ENCODE measurements at regions not wholly inside any gene's neighbourhood (a gene's known extent, or its start where the extent isn't known, plus 50 kb on each side); places are given as distances from the start of the nearest gene placed in this dataset.

GRCh38 chr2:167900435-167901114 lies 346.8 kb downstream of the STK39 start:
- CTCF ChIA-PET, result no interaction called here
- DNase-seq (ENCODE audit: extremely low spot score), result no peak
- POLR2A ChIA-PET, result no interaction called here
- TF ChIP-seq NFRKB (IDR thresholded peaks at IDR 0.05), result no peak
- TF ChIP-seq LEF1 (IDR thresholded peaks at IDR 0.05; ENCODE audit: borderline replicate concordance), result no peak
- no peak for TF ChIP-seq ELF4 (IDR thresholded peaks at IDR 0.05)
- TF ChIP-seq CTBP1 (IDR thresholded peaks at IDR 0.05; ENCODE audit: borderline replicate concordance), result no peak
- no peak for TF ChIP-seq BHLHE40 (IDR thresholded peaks at IDR 0.05; ENCODE audit: borderline replicate concordance)
- TF ChIP-seq SUZ12 (IDR thresholded peaks at IDR 0.05), result no peak
- TF ChIP-seq L3MBTL2 (conservative IDR thresholded peaks at IDR 0.05), result no peak
- no peak for TF ChIP-seq FOXK2 (IDR thresholded peaks at IDR 0.05)
- no peak for TF ChIP-seq TARDBP (IDR thresholded peaks at IDR 0.05)
- no peak for TF ChIP-seq FOXA1 (IDR thresholded peaks at IDR 0.05)
- no peak for TF ChIP-seq ZNF384 (IDR thresholded peaks at IDR 0.05)
- no peak for TF ChIP-seq PKNOX1 (IDR thresholded peaks at IDR 0.05)
- no peak for TF ChIP-seq FOXM1 (IDR thresholded peaks at IDR 0.05; ENCODE audit: borderline replicate concordance)
- TF ChIP-seq SP1 (IDR thresholded peaks at IDR 0.05), result no peak
- TF ChIP-seq HDGF (IDR thresholded peaks at IDR 0.05; ENCODE audit: borderline replicate concordance), result no peak
- no peak for TF ChIP-seq ARNT (IDR thresholded peaks at IDR 0.05)

- CTCF ChIA-PET, result no interaction called here
- no peak for DNase-seq (ENCODE audit: extremely low spot score)
- POLR2A ChIA-PET, result no interaction called here
- TF ChIP-seq FOXA1 (IDR thresholded peaks at IDR 0.05), result no peak
- TF ChIP-seq FOXM1 (IDR thresholded peaks at IDR 0.05; ENCODE audit: borderline replicate concordance), result no peak
- TF ChIP-seq BHLHE40 (IDR thresholded peaks at IDR 0.05; ENCODE audit: borderline replicate concordance), result no peak
- no peak for TF ChIP-seq LEF1 (IDR thresholded peaks at IDR 0.05; ENCODE audit: borderline replicate concordance)
- TF ChIP-seq L3MBTL2 (conservative IDR thresholded peaks at IDR 0.05), result no peak
- TF ChIP-seq FOXK2 (IDR thresholded peaks at IDR 0.05), result no peak
- no peak for TF ChIP-seq NFRKB (IDR thresholded peaks at IDR 0.05)
- no peak for TF ChIP-seq CTBP1 (IDR thresholded peaks at IDR 0.05; ENCODE audit: borderline replicate concordance)
- no peak for TF ChIP-seq ARNT (IDR thresholded peaks at IDR 0.05)
- TF ChIP-seq ZNF384 (IDR thresholded peaks at IDR 0.05), result no peak
- TF ChIP-seq ELF4 (IDR thresholded peaks at IDR 0.05), result no peak
- TF ChIP-seq TARDBP (IDR thresholded peaks at IDR 0.05), result no peak
- no peak for TF ChIP-seq HDGF (IDR thresholded peaks at IDR 0.05; ENCODE audit: borderline replicate concordance)
- TF ChIP-seq SUZ12 (IDR thresholded peaks at IDR 0.05), result no peak
- no peak for TF ChIP-seq PKNOX1 (IDR thresholded peaks at IDR 0.05)
- TF ChIP-seq SP1 (IDR thresholded peaks at IDR 0.05), result no peak
Observed at GRCh38 chr2:167898340-167898739, 349.1 kb downstream of the STK39 start.

- ChIA-PET CTCF (no interaction called here), POLR2A (no interaction called here)
- TF ChIP-seq ARNT (IDR thresholded peaks at IDR 0.05) (no peak), L3MBTL2 (conservative IDR thresholded peaks at IDR 0.05) (no peak), HDGF (IDR thresholded peaks at IDR 0.05; ENCODE audit: borderline replicate concordance) (no peak), CTBP1 (IDR thresholded peaks at IDR 0.05; ENCODE audit: borderline replicate concordance) (no peak), SP1 (IDR thresholded peaks at IDR 0.05) (no peak), TARDBP (IDR thresholded peaks at IDR 0.05) (no peak), SUZ12 (IDR thresholded peaks at IDR 0.05) (no peak), ZNF384 (IDR thresholded peaks at IDR 0.05) (no peak), FOXM1 (IDR thresholded peaks at IDR 0.05; ENCODE audit: borderline replicate concordance) (no peak), BHLHE40 (IDR thresholded peaks at IDR 0.05; ENCODE audit: borderline replicate concordance) (no peak), FOXA1 (IDR thresholded peaks at IDR 0.05) (no peak), LEF1 (IDR thresholded peaks at IDR 0.05; ENCODE audit: borderline replicate concordance) (no peak), NFRKB (IDR thresholded peaks at IDR 0.05) (no peak), PKNOX1 (IDR thresholded peaks at IDR 0.05) (no peak), ELF4 (IDR thresholded peaks at IDR 0.05) (no peak), FOXK2 (IDR thresholded peaks at IDR 0.05) (no peak)
Observed at GRCh38 chr2:167891841-167892240, 355.6 kb downstream of the STK39 start.

GRCh38 chr2:167890739-167891138 lies 356.7 kb downstream of the STK39 start:
- TF ChIP-seq BHLHE40 (IDR thresholded peaks at IDR 0.05; ENCODE audit: borderline replicate concordance) (no peak), L3MBTL2 (conservative IDR thresholded peaks at IDR 0.05) (no peak), ZNF384 (IDR thresholded peaks at IDR 0.05) (no peak), NFRKB (IDR thresholded peaks at IDR 0.05) (no peak), TARDBP (IDR thresholded peaks at IDR 0.05) (no peak), SUZ12 (IDR thresholded peaks at IDR 0.05) (no peak), FOXK2 (IDR thresholded peaks at IDR 0.05) (no peak), PKNOX1 (IDR thresholded peaks at IDR 0.05) (no peak), ELF4 (IDR thresholded peaks at IDR 0.05) (no peak), ARNT (IDR thresholded peaks at IDR 0.05) (no peak)
- DNase-seq (ENCODE audit: extremely low spot score), result no peak
- ChIA-PET CTCF (no interaction called here), POLR2A (no interaction called here)

More at GRCh38 chr2:167891841-167892240, 355.6 kb downstream of the STK39 start:
- DNase-seq (ENCODE audit: extremely low spot score), result no peak

GRCh38 chr2:167880415-167880814 lies 367.0 kb downstream of the STK39 start:
- ChIA-PET POLR2A (no interaction called here), CTCF (no interaction called here)
- no peak for DNase-seq (ENCODE audit: extremely low spot score)
- TF ChIP-seq FOXA1 (IDR thresholded peaks at IDR 0.05) (no peak), TARDBP (IDR thresholded peaks at IDR 0.05) (no peak), ZNF384 (IDR thresholded peaks at IDR 0.05) (no peak), L3MBTL2 (conservative IDR thresholded peaks at IDR 0.05) (no peak)
